ENCODE measurements at regions not wholly inside any gene's neighbourhood (a gene's known extent, or its start where the extent isn't known, plus 50 kb on each side); places are given as distances from the start of the nearest gene placed in this dataset.

DNA sequence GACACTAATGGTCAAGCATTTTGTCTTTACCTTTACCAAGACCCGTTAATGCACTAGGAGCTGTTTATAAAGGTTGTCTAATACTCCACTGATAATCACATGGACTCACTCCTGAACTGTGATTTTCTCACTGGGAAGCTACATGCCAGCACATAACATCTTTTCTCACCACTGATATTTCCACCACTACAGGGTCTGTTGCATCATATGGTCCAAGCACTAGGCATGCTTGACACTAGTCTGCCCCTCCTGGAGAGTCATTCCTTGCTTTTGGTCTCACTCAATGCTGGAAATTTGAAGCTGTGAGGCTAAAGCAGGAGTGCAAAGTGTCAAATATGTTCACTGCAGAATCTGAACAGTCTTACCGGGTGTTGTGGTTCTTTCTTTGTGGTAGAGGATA is 1576.8 kb downstream of the CDH8 start:
- no peak for TF ChIP-seq EZH2 (IDR thresholded peaks at IDR 0.05; ENCODE audit: insufficient read depth, poor library complexity, severe bottlenecking)
- TF ChIP-seq EZH2phosphoT487 (IDR thresholded peaks at IDR 0.05; ENCODE audit: insufficient read depth, low read depth) = no peak
